ENCODE measurements at regions not wholly inside any gene's neighbourhood (a gene's known extent, or its start where the extent isn't known, plus 50 kb on each side); places are given as distances from the start of the nearest gene placed in this dataset.

DNA sequence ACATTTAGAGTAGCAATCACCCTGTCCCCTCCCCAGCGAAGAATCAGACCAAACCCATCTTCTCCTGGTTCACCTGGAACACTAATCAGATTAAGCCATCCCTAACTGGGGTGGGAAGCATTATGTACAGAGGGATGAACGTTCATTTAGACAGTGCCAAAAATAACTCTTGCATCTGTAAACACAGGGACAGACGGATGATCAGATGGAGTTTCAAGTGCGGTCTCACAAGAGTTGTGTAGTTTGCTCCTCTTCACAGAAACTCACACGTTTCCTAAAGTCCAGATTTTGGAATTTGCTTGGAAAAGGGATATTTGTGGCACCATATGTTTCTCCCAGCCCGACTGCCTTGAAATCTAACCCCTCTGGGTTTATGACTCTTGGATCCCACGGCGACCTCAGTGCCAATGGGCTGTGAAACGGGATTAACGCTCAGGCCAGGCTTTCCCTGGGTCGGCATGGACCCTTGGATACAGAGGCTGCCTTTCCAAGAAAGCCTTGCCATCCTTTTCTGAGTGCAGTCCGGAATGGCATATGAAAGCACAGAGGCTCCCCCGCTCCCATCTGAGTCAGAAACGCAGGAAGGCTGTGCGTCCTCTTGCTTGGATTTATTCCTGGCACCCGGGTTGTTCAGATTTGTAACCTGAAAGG is 293.2 kb upstream of the HABP2 start:
- Histone ChIP-seq H3K9me3 (ENCODE audit: control insufficient read depth, low read length) (no peaks in the 10 kb centered on the region), H3K4me1 (ENCODE audit: control insufficient read depth, insufficient read depth, low read length) (no peaks in the 10 kb centered on the region), H3K4me3 (ENCODE audit: low read length) (no peak overlapping the region), H3K27ac (ENCODE audit: low read length) (no peak overlapping the region), H3K27me3 (ENCODE audit: control insufficient read depth, insufficient read depth) (no peaks in the 10 kb centered on the region)
- ATAC-seq (no peak), DNase-seq (no peak)
- intact Hi-C loops (cut with DNase I) = no loop called here
- 80% methylated on average over 16 of the region's 16 CpGs for WGBS

GRCh38 chr10:113261161-113261560 is 291.7 kb upstream of the HABP2 start:
- no peaks in the 10 kb centered on the region for H3K9me3 ChIP-seq (ENCODE audit: control insufficient read depth, low read length)
- no peaks in the 10 kb centered on the region for H3K4me1 ChIP-seq (ENCODE audit: control insufficient read depth, insufficient read depth, low read length)
- intact Hi-C loops (cut with DNase I) = no loop called here
- no peak overlapping the region for H3K4me3 ChIP-seq (ENCODE audit: low read length)
- DNase-seq (no peak), ATAC-seq (no peak)
- 83% methylated on average over 10 of the region's 10 CpGs for WGBS
- H3K27me3 ChIP-seq (ENCODE audit: control insufficient read depth, insufficient read depth) = no peaks in the 10 kb centered on the region
- no peak overlapping the region for H3K27ac ChIP-seq (ENCODE audit: low read length)

- 82% methylated on average over 13 of the region's 13 CpGs for WGBS
- H3K4me3 ChIP-seq (ENCODE audit: low read length) = no peak overlapping the region
- DNase-seq (no peak), ATAC-seq (no peak)
- no peaks in the 10 kb centered on the region for H3K9me3 ChIP-seq (ENCODE audit: control insufficient read depth, low read length)
- intact Hi-C loops (cut with DNase I) = no loop called here
- no peaks in the 10 kb centered on the region for H3K4me1 ChIP-seq (ENCODE audit: control insufficient read depth, insufficient read depth, low read length)
- H3K27ac ChIP-seq (ENCODE audit: low read length) = no peak overlapping the region
- H3K27me3 ChIP-seq (ENCODE audit: control insufficient read depth, insufficient read depth) = no peaks in the 10 kb centered on the region
These were observed 291.2 kb upstream of the HABP2 start for GRCh38 chr10:113261611-113262091.

DNA sequence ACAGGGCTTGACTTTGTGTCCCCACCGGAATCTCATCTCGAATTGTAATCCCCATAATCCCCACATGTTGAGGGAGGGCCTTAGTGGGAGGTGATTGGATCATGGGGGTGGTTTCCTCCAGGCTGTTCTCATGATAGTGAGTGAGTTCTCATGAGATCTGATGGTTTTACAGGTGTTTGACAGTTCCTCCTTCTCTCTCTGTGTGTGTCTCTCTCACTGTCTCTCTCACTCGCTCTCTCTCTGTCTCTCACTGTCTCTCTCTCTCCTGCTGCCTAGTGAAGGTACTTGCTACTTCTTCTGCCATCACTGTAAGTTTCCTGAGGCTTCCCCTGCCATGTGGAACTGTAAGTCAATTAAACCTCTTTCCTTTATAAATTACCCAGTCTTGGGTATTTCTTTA is 289.8 kb upstream of the HABP2 start:
- H3K9me3 ChIP-seq (ENCODE audit: control insufficient read depth, low read length) = no peaks in the 10 kb centered on the region
- DNase-seq = no peak
- no peak overlapping the region for H3K27ac ChIP-seq (ENCODE audit: low read length)
- H3K27me3 ChIP-seq (ENCODE audit: control insufficient read depth, insufficient read depth) = no peaks in the 10 kb centered on the region
- no peaks in the 10 kb centered on the region for H3K4me1 ChIP-seq (ENCODE audit: control insufficient read depth, insufficient read depth, low read length)
- 91% methylated on average over 3 of the region's 3 CpGs for WGBS
- no peak overlapping the region for H3K4me3 ChIP-seq (ENCODE audit: low read length)
- no peak for ATAC-seq
- intact Hi-C loops (cut with DNase I) = no loop called here

GRCh38 chr10:113264333-113265131 is 288.3 kb upstream of the HABP2 start:
- WGBS = 82% methylated on average over 11 of the region's 11 CpGs
- Histone ChIP-seq H3K4me3 (ENCODE audit: low read length) (no peak overlapping the region), H3K9me3 (ENCODE audit: control insufficient read depth, low read length) (no peaks in the 10 kb centered on the region), H3K27me3 (ENCODE audit: control insufficient read depth, insufficient read depth) (no peaks in the 10 kb centered on the region), H3K4me1 (ENCODE audit: control insufficient read depth, insufficient read depth, low read length) (no peaks in the 10 kb centered on the region), H3K27ac (ENCODE audit: low read length) (no peak overlapping the region)
- DNase-seq (no peak), ATAC-seq (no peak)
- intact Hi-C loops (cut with DNase I) = no loop called here

- ATAC-seq (no peak), DNase-seq (no peak)
- WGBS = 78% methylated on average over 4 of the region's 4 CpGs
- Histone ChIP-seq H3K27ac (ENCODE audit: low read length) (no peak overlapping the region), H3K9me3 (ENCODE audit: control insufficient read depth, low read length) (no peaks in the 10 kb centered on the region), H3K4me1 (ENCODE audit: control insufficient read depth, insufficient read depth, low read length) (no peaks in the 10 kb centered on the region), H3K27me3 (ENCODE audit: control insufficient read depth, insufficient read depth) (no peaks in the 10 kb centered on the region), H3K4me3 (ENCODE audit: low read length) (no peak overlapping the region)
- intact Hi-C loops (cut with DNase I) = no loop called here
These were observed 286.7 kb upstream of the HABP2 start for GRCh38 chr10:113266147-113266546.

GRCh38 chr10:113267619-113268562 is 285.0 kb upstream of the HABP2 start:
- no peak overlapping the region for H3K4me3 ChIP-seq (ENCODE audit: low read length)
- H3K9me3 ChIP-seq (ENCODE audit: control insufficient read depth, low read length) = no peaks in the 10 kb centered on the region
- H3K27me3 ChIP-seq (ENCODE audit: control insufficient read depth, insufficient read depth) = no peaks in the 10 kb centered on the region
- H3K4me1 ChIP-seq (ENCODE audit: control insufficient read depth, insufficient read depth, low read length) = peaks cover 4% of the 10 kb centered on the region
- 60% methylated on average over 4 of the region's 4 CpGs for WGBS
- ATAC-seq (no peak), DNase-seq (no peak)
- intact Hi-C loops (cut with DNase I) = no loop called here
- no peak overlapping the region for H3K27ac ChIP-seq (ENCODE audit: low read length)

- Histone ChIP-seq H3K4me1 (ENCODE audit: control insufficient read depth, insufficient read depth, low read length) (peaks cover 4% of the 10 kb centered on the region), H3K9me3 (ENCODE audit: control insufficient read depth, low read length) (no peaks in the 10 kb centered on the region), H3K27ac (ENCODE audit: low read length) (no peak overlapping the region), H3K4me3 (ENCODE audit: low read length) (no peak overlapping the region), H3K27me3 (ENCODE audit: control insufficient read depth, insufficient read depth) (no peaks in the 10 kb centered on the region)
- 94% methylated on average over 2 of the region's 2 CpGs for WGBS
- no peak for DNase-seq
- ATAC-seq = no peak
- intact Hi-C loops (cut with DNase I) = no loop called here
These were observed 283.5 kb upstream of the HABP2 start for GRCh38 chr10:113269333-113269732.

- H3K27me3 ChIP-seq (ENCODE audit: control insufficient read depth, insufficient read depth) = no peaks in the 10 kb centered on the region
- DNase-seq (peak; percentile 57 to 72 (median 69)), ATAC-seq (no peak)
- peak overlapping the region; percentile 3 for H3K27ac ChIP-seq (ENCODE audit: low read length)
- 67% methylated on average over 5 of the region's 5 CpGs for WGBS
- peaks cover 4% of the 10 kb centered on the region for H3K4me1 ChIP-seq (ENCODE audit: control insufficient read depth, insufficient read depth, low read length)
- H3K4me3 ChIP-seq (ENCODE audit: low read length) = no peak overlapping the region
- intact Hi-C loops (cut with DNase I) = no loop called here
- no peaks in the 10 kb centered on the region for H3K9me3 ChIP-seq (ENCODE audit: control insufficient read depth, low read length)
These were observed 280.3 kb upstream of the HABP2 start for GRCh38 chr10:113272511-113272910.

DNA sequence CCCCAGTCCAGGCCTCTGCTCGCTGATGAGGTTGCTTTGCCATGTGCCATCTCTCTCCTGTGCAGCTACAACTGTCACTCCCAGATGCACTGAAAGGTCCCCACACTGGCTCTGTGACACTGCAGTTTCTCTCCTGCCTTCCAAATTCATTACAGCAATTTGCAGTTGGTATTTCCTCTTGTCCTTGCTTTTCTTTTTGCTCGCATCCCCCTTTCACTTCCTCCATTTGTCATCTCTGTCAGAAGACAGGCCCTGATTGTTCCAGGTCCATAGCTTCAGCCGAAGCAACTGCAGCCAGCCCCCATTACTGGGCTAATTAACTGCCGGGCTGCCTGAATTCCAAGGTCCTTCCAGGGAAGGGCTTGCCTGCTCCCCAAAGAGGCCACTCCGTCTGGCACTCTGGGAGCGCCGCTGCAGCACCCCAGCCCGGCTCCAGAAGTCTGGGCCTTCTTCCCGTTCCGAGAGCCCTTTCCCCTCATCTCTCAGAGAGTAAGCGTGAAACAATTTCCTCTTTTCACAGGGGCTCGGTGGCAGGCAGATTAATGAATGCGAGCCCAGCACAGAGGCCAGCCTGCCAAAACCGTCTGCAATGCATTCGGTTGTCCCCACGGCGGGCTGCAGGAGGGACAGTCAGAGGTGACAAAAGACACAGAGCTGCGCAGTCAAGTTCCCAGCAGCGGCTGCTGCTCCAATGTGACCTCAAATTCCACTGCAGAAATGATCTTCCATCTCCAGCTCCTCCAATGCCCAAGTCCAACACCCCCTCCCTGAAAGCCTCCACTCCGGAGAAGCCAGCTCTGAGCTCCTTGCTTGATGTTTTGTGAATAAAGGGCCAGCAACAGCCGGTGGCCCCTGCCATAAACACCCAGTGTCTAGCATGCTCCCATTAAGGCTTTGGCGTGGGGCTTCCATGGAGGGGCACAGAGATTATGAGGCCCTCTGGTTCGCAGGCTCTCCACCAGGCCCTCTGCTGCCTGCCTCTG is 279.4 kb upstream of the HABP2 start:
- H3K4me3 ChIP-seq (ENCODE audit: low read length) = no peak overlapping the region
- peaks cover 4% of the 10 kb centered on the region for H3K4me1 ChIP-seq (ENCODE audit: control insufficient read depth, insufficient read depth, low read length)
- DNase-seq (peak; percentile 64 to 87 (median 87)), ATAC-seq (peak; percentile 74 to 83)
- H3K9me3 ChIP-seq (ENCODE audit: control insufficient read depth, low read length) = no peaks in the 10 kb centered on the region
- WGBS = 21% methylated on average over 23 of the region's 23 CpGs
- peak overlapping the region; percentile 51 for H3K27ac ChIP-seq (ENCODE audit: low read length)
- intact Hi-C loops (cut with DNase I) = no loop called here
- no peaks in the 10 kb centered on the region for H3K27me3 ChIP-seq (ENCODE audit: control insufficient read depth, insufficient read depth)

All from right cardiac atrium (tissue), 5 donors.